ENCODE measurements at regions not wholly inside any gene's neighbourhood (a gene's known extent, or its start where the extent isn't known, plus 50 kb on each side); places are given as distances from the start of the nearest gene placed in this dataset.

- TF ChIP-seq, protein P1, sequence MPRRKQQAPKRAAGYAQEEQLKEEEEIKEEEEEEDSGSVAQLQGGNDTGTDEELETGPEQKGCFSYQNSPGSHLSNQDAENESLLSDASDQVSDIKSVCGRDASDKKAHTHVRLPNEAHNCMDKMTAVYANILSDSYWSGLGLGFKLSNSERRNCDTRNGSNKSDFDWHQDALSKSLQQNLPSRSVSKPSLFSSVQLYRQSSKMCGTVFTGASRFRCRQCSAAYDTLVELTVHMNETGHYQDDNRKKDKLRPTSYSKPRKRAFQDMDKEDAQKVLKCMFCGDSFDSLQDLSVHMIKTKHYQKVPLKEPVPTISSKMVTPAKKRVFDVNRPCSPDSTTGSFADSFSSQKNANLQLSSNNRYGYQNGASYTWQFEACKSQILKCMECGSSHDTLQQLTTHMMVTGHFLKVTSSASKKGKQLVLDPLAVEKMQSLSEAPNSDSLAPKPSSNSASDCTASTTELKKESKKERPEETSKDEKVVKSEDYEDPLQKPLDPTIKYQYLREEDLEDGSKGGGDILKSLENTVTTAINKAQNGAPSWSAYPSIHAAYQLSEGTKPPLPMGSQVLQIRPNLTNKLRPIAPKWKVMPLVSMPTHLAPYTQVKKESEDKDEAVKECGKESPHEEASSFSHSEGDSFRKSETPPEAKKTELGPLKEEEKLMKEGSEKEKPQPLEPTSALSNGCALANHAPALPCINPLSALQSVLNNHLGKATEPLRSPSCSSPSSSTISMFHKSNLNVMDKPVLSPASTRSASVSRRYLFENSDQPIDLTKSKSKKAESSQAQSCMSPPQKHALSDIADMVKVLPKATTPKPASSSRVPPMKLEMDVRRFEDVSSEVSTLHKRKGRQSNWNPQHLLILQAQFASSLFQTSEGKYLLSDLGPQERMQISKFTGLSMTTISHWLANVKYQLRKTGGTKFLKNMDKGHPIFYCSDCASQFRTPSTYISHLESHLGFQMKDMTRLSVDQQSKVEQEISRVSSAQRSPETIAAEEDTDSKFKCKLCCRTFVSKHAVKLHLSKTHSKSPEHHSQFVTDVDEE (CRISPR knock-in tag; IDR thresholded peaks at IDR 0.05), result no peak
- no peak for TF ChIP-seq PATZ1 (CRISPR knock-in tag; IDR thresholded peaks at IDR 0.05; ENCODE audit: borderline replicate concordance)
- TF ChIP-seq, protein P2, sequence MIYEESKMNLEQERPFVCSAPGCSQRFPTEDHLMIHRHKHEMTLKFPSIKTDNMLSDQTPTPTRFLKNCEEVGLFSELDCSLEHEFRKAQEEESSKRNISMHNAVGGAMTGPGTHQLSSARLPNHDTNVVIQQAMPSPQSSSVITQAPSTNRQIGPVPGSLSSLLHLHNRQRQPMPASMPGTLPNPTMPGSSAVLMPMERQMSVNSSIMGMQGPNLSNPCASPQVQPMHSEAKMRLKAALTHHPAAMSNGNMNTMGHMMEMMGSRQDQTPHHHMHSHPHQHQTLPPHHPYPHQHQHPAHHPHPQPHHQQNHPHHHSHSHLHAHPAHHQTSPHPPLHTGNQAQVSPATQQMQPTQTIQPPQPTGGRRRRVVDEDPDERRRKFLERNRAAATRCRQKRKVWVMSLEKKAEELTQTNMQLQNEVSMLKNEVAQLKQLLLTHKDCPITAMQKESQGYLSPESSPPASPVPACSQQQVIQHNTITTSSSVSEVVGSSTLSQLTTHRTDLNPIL (CRISPR knock-in tag; IDR thresholded peaks at IDR 0.05; ENCODE audit: low read depth), result no peak
- TF ChIP-seq CSRNP3 (CRISPR knock-in tag; IDR thresholded peaks at IDR 0.05), result no peak
- no peak for TF ChIP-seq BACH2 (CRISPR knock-in tag; IDR thresholded peaks at IDR 0.05; ENCODE audit: borderline replicate concordance)
- TF ChIP-seq, protein P3, sequence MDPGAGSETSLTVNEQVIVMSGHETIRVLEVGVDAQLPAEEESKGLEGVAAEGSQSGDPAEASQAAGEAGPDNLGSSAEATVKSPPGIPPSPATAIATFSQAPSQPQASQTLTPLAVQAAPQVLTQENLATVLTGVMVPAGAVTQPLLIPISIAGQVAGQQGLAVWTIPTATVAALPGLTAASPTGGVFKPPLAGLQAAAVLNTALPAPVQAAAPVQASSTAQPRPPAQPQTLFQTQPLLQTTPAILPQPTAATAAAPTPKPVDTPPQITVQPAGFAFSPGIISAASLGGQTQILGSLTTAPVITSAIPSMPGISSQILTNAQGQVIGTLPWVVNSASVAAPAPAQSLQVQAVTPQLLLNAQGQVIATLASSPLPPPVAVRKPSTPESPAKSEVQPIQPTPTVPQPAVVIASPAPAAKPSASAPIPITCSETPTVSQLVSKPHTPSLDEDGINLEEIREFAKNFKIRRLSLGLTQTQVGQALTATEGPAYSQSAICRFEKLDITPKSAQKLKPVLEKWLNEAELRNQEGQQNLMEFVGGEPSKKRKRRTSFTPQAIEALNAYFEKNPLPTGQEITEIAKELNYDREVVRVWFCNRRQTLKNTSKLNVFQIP (CRISPR knock-in tag; IDR thresholded peaks at IDR 0.05; ENCODE audit: borderline replicate concordance, low read depth), result no peak
- no peak for TF ChIP-seq ZFP3 (CRISPR knock-in tag; IDR thresholded peaks at IDR 0.05)
- TF ChIP-seq ZC3H10 (CRISPR knock-in tag; IDR thresholded peaks at IDR 0.05), result no peak
- TF ChIP-seq SNAI2 (CRISPR knock-in tag; IDR thresholded peaks at IDR 0.05), result no peak
- no peak for TF ChIP-seq ZFP30 (CRISPR knock-in tag; IDR thresholded peaks at IDR 0.05)
- TF ChIP-seq ZNF8 (CRISPR knock-in tag; IDR thresholded peaks at IDR 0.05), result no peak
- no peak for TF ChIP-seq ARNTL (CRISPR knock-in tag; IDR thresholded peaks at IDR 0.05; ENCODE audit: borderline replicate concordance, low read depth)
Observed at GRCh38 chr2:60100034-60100433, 453.4 kb downstream of the BCL11A start.
